ENCODE measurements at regions not wholly inside any gene's neighbourhood (a gene's known extent, or its start where the extent isn't known, plus 50 kb on each side); places are given as distances from the start of the nearest gene placed in this dataset.

GRCh38 chrX:39753293-39753996 is 344.3 kb downstream of the BCOR start:
- TF ChIP-seq CTCF (IDR thresholded peaks at IDR 0.05; ENCODE audit: extremely low read depth, missing control alignments): no peak
- DNase-seq (ENCODE audit: low spot score): no peak

GRCh38 chrX:39755143-39756032 is 342.4 kb downstream of the BCOR start:
- no peak for TF ChIP-seq CTCF (IDR thresholded peaks at IDR 0.05; ENCODE audit: extremely low read depth, missing control alignments)
- no peak for DNase-seq (ENCODE audit: low spot score)

- DNase-seq (ENCODE audit: low spot score): no peak
- TF ChIP-seq CTCF (IDR thresholded peaks at IDR 0.05; ENCODE audit: extremely low read depth, missing control alignments): no peak
These were observed 341.5 kb downstream of the BCOR start for GRCh38 chrX:39756086-39756883.

DNA sequence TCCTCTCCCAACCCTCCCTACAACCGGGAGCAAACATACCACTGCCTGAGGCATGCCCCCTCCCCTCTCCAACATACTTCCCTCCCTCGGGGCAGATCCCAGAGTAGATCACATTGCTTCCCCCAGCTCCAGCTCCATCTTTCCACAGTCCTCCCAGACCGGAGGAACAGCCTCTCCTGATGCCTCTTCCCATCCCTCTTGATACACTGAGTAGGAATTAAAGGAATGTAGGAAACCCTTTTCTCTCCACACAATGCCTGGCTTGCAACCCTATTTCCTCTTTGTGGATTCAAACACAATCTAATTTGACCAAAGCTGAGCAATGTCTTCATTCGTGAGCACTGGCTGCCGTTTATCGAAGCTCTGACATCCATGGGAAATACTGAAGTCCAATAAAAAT is 339.8 kb downstream of the BCOR start:
- TF ChIP-seq CTCF (IDR thresholded peaks at IDR 0.05; ENCODE audit: extremely low read depth, missing control alignments): no peak
- DNase-seq (ENCODE audit: low spot score): no peak

DNA sequence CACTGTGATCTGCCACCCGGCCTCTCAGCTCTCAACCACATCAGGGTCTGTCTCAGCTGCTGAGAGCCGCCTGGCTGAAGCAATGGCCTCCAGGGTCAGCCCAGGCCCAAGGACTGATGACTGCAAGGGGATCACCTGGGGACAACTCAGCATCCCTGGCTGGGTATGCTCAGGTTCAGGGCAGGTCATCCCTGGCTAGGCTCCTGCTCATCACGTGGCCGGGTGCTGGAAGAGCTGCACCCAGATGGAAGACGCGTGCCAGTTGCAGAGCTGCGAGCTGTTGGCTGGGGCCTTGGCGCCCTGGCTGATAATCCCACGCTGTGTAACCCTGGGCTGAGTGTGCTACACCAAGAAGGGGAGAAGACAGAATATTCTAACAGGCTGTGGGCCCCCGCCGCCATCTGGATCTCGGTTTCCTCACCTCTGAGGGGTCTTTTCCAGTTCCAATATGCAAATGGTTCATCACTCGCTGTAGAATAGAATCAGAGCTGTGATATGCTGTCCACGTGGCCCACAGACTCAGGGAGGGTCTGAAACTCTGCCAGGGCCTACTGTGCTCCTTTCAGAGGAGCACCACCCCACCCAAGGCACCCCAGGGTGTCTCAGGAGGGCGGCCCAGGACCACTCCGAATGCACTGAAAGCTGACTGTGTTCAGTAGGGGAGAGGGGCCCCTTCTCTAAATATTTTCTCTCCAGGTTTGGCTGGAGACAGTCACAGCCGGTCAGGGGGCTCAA is 338.8 kb downstream of the BCOR start:
- no peak for DNase-seq (ENCODE audit: low spot score)
- TF ChIP-seq CTCF (IDR thresholded peaks at IDR 0.05; ENCODE audit: extremely low read depth, missing control alignments): no peak

GRCh38 chrX:39759526-39760224 is 338.1 kb downstream of the BCOR start:
- TF ChIP-seq CTCF (IDR thresholded peaks at IDR 0.05; ENCODE audit: extremely low read depth, missing control alignments): no peak
- DNase-seq (ENCODE audit: low spot score): no peak
